ENCODE measurements at regions not wholly inside any gene's neighbourhood (a gene's known extent, or its start where the extent isn't known, plus 50 kb on each side); places are given as distances from the start of the nearest gene placed in this dataset.

GRCh38 chr20:61056627-61057442 lies 195.2 kb upstream of the CDH4 start:
- TF ChIP-seq, protein P1, sequence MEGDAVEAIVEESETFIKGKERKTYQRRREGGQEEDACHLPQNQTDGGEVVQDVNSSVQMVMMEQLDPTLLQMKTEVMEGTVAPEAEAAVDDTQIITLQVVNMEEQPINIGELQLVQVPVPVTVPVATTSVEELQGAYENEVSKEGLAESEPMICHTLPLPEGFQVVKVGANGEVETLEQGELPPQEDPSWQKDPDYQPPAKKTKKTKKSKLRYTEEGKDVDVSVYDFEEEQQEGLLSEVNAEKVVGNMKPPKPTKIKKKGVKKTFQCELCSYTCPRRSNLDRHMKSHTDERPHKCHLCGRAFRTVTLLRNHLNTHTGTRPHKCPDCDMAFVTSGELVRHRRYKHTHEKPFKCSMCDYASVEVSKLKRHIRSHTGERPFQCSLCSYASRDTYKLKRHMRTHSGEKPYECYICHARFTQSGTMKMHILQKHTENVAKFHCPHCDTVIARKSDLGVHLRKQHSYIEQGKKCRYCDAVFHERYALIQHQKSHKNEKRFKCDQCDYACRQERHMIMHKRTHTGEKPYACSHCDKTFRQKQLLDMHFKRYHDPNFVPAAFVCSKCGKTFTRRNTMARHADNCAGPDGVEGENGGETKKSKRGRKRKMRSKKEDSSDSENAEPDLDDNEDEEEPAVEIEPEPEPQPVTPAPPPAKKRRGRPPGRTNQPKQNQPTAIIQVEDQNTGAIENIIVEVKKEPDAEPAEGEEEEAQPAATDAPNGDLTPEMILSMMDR (IDR thresholded peaks at IDR 0.05; ENCODE audit: low read length): no peak
- no peak for TF ChIP-seq EZH2 (optimal IDR thresholded peaks at IDR 0.05; ENCODE audit: low read depth, low read length)
- no peak for TF ChIP-seq EZH2phosphoT487 (IDR thresholded peaks at IDR 0.05; ENCODE audit: low read length)
